GM12892 (cell line): ENCODE measurements at regions not wholly inside any gene's neighbourhood (a gene's known extent, or its start where the extent isn't known, plus 50 kb on each side); places are given as distances from the start of the nearest gene placed in this dataset.

Source experiments
- POLR2A ChIP-seq: IDR thresholded peaks from 2 replicates; pipeline ENCODE4 v1.6.1; 2011; ENCODE audit warnings: low read depth, low read length, control low read depth
- POLR2AphosphoS5 ChIP-seq: IDR thresholded peaks from 2 replicates; pipeline ENCODE4 v1.6.1; 2011; ENCODE audit warnings: low read depth, low read length, control low read depth
- TAF1 ChIP-seq: IDR thresholded peaks from 2 replicates; pipeline ENCODE4 v1.6.1; 2011; ENCODE audit warnings: low read depth, mild to moderate bottlenecking, control low read depth, low read length, borderline replicate concordance

DNA sequence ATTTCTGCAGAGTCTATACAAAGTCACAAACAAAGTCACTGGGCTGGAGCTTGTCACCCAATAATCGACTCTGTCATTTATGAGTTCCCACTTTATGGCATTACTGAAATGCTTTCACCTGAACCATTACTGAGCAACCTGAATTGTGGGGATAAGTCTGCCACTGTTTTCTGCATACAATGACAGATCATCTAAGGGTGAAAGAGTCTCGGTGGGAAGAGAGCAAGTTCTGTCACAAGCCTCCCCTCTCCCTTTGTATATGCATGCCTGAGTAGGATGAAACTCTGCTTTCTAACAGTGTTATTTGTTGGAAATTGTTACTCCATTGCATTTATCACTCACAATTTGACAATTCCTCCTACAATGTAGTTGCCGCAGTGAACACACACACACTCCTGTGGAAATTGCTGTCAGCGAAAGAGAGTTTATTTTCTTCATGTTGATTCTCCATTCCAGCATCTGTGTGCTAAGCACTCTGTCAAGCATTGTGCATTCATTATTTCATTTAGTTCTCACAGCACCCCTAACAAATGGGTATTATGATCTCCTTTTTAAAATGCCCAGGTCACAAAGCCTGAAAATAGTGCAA, 1732.4 kb upstream of the CDH6 start:
- TF ChIP-seq POLR2AphosphoS5 (no peak), POLR2A (no peak), TAF1 (no peak)
